HepG2 (cell line): ENCODE measurements at regions not wholly inside any gene's neighbourhood (a gene's known extent, or its start where the extent isn't known, plus 50 kb on each side); places are given as distances from the start of the nearest gene placed in this dataset.

Experiments used
- ATAC-seq: fragments of 200-7000 bp; cut with Tn5 transposase; 3 replicates; pipeline ENCODE4 v1.9.1; 2020; ENCODE audit warnings: mild to moderate bottlenecking, moderate library complexity
- BruUV-seq: library from RNA; stranded (reverse); fragments of 400-500 nt; replicated peaks from 2 replicates; lab custom pipeline; 2021; lab: Mats Ljungman, UMichigan
- CTCF ChIA-PET: fragments of 300-600 bp; formaldehyde crosslinking; extraction: SDS; loops from one replicate; lab custom pipeline; 2021; ENCODE audit warnings: low total read pairs, inconsistent platforms, low intra/inter-chr PET ratio; lab: Yijun Ruan, JAX
- POLR2A ChIA-PET: fragments of 350-600 bp; sonication (Branson Sonifier 250); formaldehyde crosslinking; loops from one replicate; lab custom pipeline; 2020; ENCODE audit warnings: antibody characterized with exemption, inconsistent platforms; lab: Yijun Ruan, JAX
- DNase-seq: peaks from one replicate; pipeline ENCODE4 v3.0.0-alpha.2; 2015; ENCODE audit warnings: low spot score
- FAIRE-seq: peaks from 3 replicates; lab custom pipeline; 2011; peaks lifted over from hg19 to GRCh38; lab: Jason Lieb, UNC
- H2AFZ ChIP-seq: one replicate; pipeline ENCODE4 v1.6.1; 2011; ENCODE audit warnings: low read length, inconsistent platforms
- H3K27ac ChIP-seq: fragments of 300-600 bp; 3 replicates; pipeline ENCODE4 v1.8.0; 2011; ENCODE audit warnings: mixed run types, mild to moderate bottlenecking, mixed read lengths, low read length, inconsistent platforms; ENCODE audit not compliant: insufficient read depth; ENCODE audit errors: extremely low read length
- H3K27me3 ChIP-seq, 2 experiments: fragments of 200-600 bp in 1 of 2; 2 replicates in 1 of 2; 3 replicates in 1 of 2; pipeline versions ENCODE4 v1.6.0 to v1.8.0; 2011; ENCODE audit warnings: low read length in 2 of 2, mild to moderate bottlenecking in 2 of 2, moderate library complexity in 2 of 2, inconsistent platforms in 1 of 2; ENCODE audit not compliant: insufficient read depth in 2 of 2, control insufficient read depth in 1 of 2
- H3K36me3 ChIP-seq, 2 experiments: fragments of 200-600 bp in 1 of 2; replicated peaks in 1 of 2; 2 replicates in 1 of 2; 3 replicates in 1 of 2; pipeline versions ENCODE4 v1.5.1 to v1.8.0; 2011; ENCODE audit warnings: low read length in 2 of 2, inconsistent platforms in 1 of 2; ENCODE audit not compliant: insufficient read depth in 2 of 2, control insufficient read depth in 1 of 2
- H3K4me1 ChIP-seq: 2 replicates; pipeline ENCODE4 v1.5.1; 2012; ENCODE audit warnings: low read length, inconsistent platforms; ENCODE audit not compliant: insufficient read depth
- H3K4me2 ChIP-seq: 2 replicates; pipeline ENCODE4 v1.6.0; 2011; ENCODE audit warnings: low read depth, low read length, inconsistent platforms
- H3K4me3 ChIP-seq, 3 experiments: fragments of 200-600 bp in 1 of 3; sonication (generic), shearing (Covaris generic) in 1 of 3; replicated peaks in 1 of 3; 2 replicates each; pipeline ENCODE4 v1.5.1; 2011 to 2016; ENCODE audit warnings: low read length in 3 of 3, inconsistent platforms in 2 of 3, low read depth in 2 of 3, mild to moderate bottlenecking in 2 of 3, control low read depth in 1 of 3, mixed read lengths in 1 of 3; ENCODE audit not compliant: insufficient read depth in 1 of 3
- H3K79me2 ChIP-seq: one replicate; pipeline ENCODE4 v1.6.1; 2011; ENCODE audit warnings: low read length, inconsistent platforms; ENCODE audit not compliant: insufficient read depth
- H3K9ac ChIP-seq: 2 replicates; pipeline ENCODE4 v1.6.0; 2011; ENCODE audit warnings: mild to moderate bottlenecking, low read depth, low read length, inconsistent platforms; ENCODE audit not compliant: insufficient read depth
- H3K9me3 ChIP-seq: 2 replicates; pipeline ENCODE4 v1.5.1; 2012; ENCODE audit warnings: mild to moderate bottlenecking, low read length
- H4K20me1 ChIP-seq: 2 replicates; pipeline ENCODE4 v1.6.0; 2011; ENCODE audit warnings: inconsistent platforms, mild to moderate bottlenecking, low read length, moderate library complexity; ENCODE audit not compliant: insufficient read depth
- DMAP1 ChIP-seq: IDR thresholded peaks from 2 replicates; pipeline ENCODE4 v1.6.1; 2016
- FOXC1 ChIP-seq: sonication (generic); formaldehyde crosslinking; IDR thresholded peaks from 2 replicates; pipeline ENCODE4 v1.8.0; 2022; ENCODE audit warnings: mild to moderate bottlenecking, missing genetic modification reagents, borderline replicate concordance
- GFI1 ChIP-seq: sonication (generic); formaldehyde crosslinking; IDR thresholded peaks from 2 replicates; pipeline ENCODE4 v1.5.0; 2020; ENCODE audit warnings: missing genetic modification reagents, mild to moderate bottlenecking, borderline replicate concordance
- THYN1 ChIP-seq: sonication (generic); formaldehyde crosslinking; IDR thresholded peaks from 2 replicates; pipeline ENCODE4 v1.8.1; 2023; ENCODE audit warnings: low read depth, mild to moderate bottlenecking, moderate library complexity, missing genetic modification reagents, borderline replicate concordance
- ZMYM2 ChIP-seq: sonication (generic); formaldehyde crosslinking; IDR thresholded peaks from 2 replicates; pipeline ENCODE4 v1.8.0; 2022; ENCODE audit warnings: mild to moderate bottlenecking, missing genetic modification reagents
- ZNF572 ChIP-seq: sonication (generic); formaldehyde crosslinking; IDR thresholded peaks from 2 replicates; pipeline ENCODE4 v1.5.1; 2020; ENCODE audit warnings: mild to moderate bottlenecking, missing genetic modification reagents
- ZNF577 ChIP-seq: sonication (generic); formaldehyde crosslinking; IDR thresholded peaks from 2 replicates; pipeline ENCODE4 v1.4.0; 2020; ENCODE audit warnings: mild to moderate bottlenecking, low read depth, missing genetic modification reagents, borderline replicate concordance
- in situ Hi-C: cut with HindIII; loops from 2 replicates; pipeline ENCODE4 v1.10.0; 2017; ENCODE audit warnings: low pct_unique_long_range_greater_than_20kb; ENCODE audit not compliant: extremely low pct_ligation_motif_present
- intact Hi-C: fragments of 100-400 bp; cut with micrococcal nuclease; formaldehyde crosslinking; loops from one replicate; pipeline ENCODE4 v1.10.0; 2022; ENCODE audit not compliant: unreplicated experiment
- TF ChIP-seq, protein P1 (sequence below): sonication (generic); formaldehyde crosslinking; IDR thresholded peaks from 2 replicates; pipeline ENCODE4 v1.8.0; 2022; ENCODE audit warnings: missing genetic modification reagents, mild to moderate bottlenecking, inconsistent platforms, borderline replicate concordance
- TF ChIP-seq, protein P2 (sequence below): sonication (generic); formaldehyde crosslinking; IDR thresholded peaks from 2 replicates; pipeline ENCODE4 v1.4.0; 2020; ENCODE audit warnings: missing genetic modification reagents
- TF ChIP-seq, protein P3 (sequence below): sonication (generic); formaldehyde crosslinking; conservative IDR thresholded peaks from 2 replicates; pipeline ENCODE4 v1.4.0; 2020; ENCODE audit warnings: missing genetic modification reagents

DNA sequence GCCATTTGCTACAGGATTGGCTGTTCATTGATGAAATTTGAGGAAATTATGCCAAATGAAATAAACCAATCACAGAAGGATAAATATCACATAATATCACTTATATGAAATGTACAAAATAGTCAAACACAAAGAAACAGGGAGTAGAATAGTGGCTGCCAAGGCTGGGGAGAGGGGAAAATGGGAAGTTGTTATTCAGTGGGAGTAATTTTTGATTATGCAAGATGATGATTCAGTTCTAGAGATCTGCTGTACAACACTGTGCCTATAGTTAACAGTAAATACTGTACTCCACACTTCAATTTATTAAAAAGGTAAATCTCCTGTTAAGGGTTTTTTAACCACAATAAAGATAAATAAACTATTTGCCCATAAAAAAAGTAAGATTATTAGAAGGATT, 101.1 kb downstream of the TMA16 start:
- Histone ChIP-seq H3K9me3 (no peaks in the 10 kb centered on the region), H4K20me1 (no peaks in the 10 kb centered on the region), H3K9ac (no peak overlapping the region), H3K4me1 (no peaks in the 10 kb centered on the region), H3K4me3 (no peak overlapping the region), H3K36me3 (no peaks in the 10 kb centered on the region), H3K27me3 (no peaks in the 10 kb centered on the region), H3K27ac (no peak overlapping the region), H3K79me2 (no peaks in the 10 kb centered on the region)
- ATAC-seq (no peak), DNase-seq (no peak), FAIRE-seq (no peak)
- in situ Hi-C loops (no loop called here), intact Hi-C loops (no loop called here)
- CTCF ChIA-PET: no interaction called here
- POLR2A ChIA-PET: no interaction called here
- BruUV-seq: no TSS peak
- TF ChIP-seq DMAP1 (no peak), THYN1 (CRISPR knock-in tag) (no peak), ZMYM2 (CRISPR knock-in tag) (no peak), ZNF577 (no peak), ZNF572 (CRISPR knock-in tag) (no peak), GFI1 (CRISPR knock-in tag) (no peak), FOXC1 (CRISPR knock-in tag) (no peak)
- TF ChIP-seq, protein P1, sequence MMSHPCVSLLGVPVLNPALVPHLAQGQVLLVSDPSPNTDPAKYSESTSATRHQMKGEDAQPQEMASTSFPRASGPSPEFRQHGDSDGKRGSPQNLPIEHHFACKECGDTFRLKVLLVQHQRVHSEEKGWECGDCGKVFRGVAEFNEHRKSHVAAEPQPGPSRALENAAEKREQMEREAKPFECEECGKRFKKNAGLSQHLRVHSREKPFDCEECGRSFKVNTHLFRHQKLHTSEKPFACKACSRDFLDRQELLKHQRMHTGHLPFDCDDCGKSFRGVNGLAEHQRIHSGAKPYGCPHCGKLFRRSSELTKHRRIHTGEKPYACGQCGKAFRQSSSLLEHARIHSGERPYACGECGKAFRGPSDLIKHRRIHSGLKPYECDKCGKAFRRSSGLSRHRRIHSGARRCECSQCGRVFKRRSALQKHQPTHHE: no peak
- TF ChIP-seq, protein P2, sequence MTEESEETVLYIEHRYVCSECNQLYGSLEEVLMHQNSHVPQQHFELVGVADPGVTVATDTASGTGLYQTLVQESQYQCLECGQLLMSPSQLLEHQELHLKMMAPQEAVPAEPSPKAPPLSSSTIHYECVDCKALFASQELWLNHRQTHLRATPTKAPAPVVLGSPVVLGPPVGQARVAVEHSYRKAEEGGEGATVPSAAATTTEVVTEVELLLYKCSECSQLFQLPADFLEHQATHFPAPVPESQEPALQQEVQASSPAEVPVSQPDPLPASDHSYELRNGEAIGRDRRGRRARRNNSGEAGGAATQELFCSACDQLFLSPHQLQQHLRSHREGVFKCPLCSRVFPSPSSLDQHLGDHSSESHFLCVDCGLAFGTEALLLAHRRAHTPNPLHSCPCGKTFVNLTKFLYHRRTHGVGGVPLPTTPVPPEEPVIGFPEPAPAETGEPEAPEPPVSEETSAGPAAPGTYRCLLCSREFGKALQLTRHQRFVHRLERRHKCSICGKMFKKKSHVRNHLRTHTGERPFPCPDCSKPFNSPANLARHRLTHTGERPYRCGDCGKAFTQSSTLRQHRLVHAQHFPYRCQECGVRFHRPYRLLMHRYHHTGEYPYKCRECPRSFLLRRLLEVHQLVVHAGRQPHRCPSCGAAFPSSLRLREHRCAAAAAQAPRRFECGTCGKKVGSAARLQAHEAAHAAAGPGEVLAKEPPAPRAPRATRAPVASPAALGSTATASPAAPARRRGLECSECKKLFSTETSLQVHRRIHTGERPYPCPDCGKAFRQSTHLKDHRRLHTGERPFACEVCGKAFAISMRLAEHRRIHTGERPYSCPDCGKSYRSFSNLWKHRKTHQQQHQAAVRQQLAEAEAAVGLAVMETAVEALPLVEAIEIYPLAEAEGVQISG (CRISPR knock-in tag): no peak
- TF ChIP-seq, protein P3, sequence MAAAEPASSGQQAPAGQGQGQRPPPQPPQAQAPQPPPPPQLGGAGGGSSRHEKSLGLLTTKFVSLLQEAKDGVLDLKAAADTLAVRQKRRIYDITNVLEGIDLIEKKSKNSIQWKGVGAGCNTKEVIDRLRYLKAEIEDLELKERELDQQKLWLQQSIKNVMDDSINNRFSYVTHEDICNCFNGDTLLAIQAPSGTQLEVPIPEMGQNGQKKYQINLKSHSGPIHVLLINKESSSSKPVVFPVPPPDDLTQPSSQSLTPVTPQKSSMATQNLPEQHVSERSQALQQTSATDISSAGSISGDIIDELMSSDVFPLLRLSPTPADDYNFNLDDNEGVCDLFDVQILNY (CRISPR knock-in tag): no peak
- TF ChIP-seq, all 625 proteins: peak for 0
- no peak overlapping the region for H3K4me2 ChIP-seq
- H2AFZ ChIP-seq: no peak overlapping the region
